D721Med (cell line): ENCODE measurements at regions not wholly inside any gene's neighbourhood (a gene's known extent, or its start where the extent isn't known, plus 50 kb on each side); places are given as distances from the start of the nearest gene placed in this dataset.

ENCODE experiments used
- DNase-seq: peaks from one replicate; pipeline ENCODE4 v3.0.0; 2011; ENCODE audit warnings: low spot score; ENCODE audit not compliant: insufficient read length
- FAIRE-seq: peaks from 2 replicates; lab custom pipeline; 2011; peaks lifted over from hg19 to GRCh38; lab: Jason Lieb, UNC
- CTCF ChIP-seq: IDR thresholded peaks from 2 replicates; pipeline ENCODE4 v1.5.1; 2012; ENCODE audit warnings: mild to moderate bottlenecking, control low read depth; ENCODE audit not compliant: insufficient read depth; ENCODE audit errors: missing control alignments

- DNase-seq (no peak), FAIRE-seq (no peak)
- no peak for TF ChIP-seq CTCF
Observed at GRCh38 chr13:74931698-74932433, 550.1 kb downstream of the TBC1D4 start.

DNA sequence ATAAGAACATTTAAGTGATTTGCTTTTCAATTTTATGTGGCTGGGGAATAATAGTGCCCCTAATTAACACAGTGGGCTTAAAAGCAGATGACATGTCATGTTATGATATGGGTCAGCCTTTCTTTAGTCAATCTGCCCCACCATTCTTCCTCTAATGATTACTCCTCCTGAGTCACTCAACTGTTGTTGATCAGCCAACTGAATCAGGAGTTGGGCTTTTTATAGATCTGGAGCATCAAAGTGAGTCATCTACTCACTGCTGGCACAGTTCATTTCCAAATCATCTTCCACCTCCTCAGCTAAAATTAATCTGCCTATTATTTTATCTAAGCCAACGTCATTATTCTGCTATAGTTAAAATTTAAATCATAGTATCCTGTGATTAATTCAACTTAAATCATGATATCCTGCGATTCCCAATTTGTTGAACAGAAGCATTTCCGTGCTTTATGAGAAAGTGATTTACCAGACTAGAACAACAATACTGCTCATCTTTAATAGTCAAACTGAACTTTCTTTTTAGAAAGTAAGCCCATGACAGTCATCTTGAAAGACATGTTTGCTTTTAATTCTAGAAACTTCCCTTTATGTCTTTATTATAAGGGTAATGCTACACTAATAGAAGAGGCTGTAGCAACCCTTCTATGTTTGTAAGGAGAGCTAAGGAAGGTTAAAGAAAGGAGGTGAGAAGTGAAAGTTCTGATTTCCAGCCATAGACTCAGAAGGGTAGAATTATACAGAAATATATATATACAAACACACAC lies 551.4 kb downstream of the TBC1D4 start:
- FAIRE-seq (no peak), DNase-seq (no peak)
- TF ChIP-seq CTCF = no peak

DNA sequence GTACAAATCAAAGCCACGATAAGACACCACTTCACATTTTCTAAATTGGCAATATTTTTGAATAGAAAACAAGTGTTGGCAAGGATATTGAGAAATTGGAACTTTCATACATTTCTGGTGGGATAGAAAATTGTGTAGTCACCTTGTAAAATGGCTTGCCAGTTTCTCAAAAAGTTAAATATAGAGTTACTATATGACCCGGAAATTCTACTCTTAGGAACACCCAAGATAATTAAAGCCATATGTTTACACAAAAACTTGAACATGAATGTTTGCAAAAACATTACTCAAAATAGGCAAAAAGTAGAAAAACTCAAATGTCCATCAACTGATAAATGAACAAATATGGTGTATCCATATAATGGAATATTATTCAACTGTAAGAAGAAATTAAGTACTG lies 552.5 kb downstream of the TBC1D4 start:
- FAIRE-seq (no peak), DNase-seq (no peak)
- no peak for TF ChIP-seq CTCF

DNA sequence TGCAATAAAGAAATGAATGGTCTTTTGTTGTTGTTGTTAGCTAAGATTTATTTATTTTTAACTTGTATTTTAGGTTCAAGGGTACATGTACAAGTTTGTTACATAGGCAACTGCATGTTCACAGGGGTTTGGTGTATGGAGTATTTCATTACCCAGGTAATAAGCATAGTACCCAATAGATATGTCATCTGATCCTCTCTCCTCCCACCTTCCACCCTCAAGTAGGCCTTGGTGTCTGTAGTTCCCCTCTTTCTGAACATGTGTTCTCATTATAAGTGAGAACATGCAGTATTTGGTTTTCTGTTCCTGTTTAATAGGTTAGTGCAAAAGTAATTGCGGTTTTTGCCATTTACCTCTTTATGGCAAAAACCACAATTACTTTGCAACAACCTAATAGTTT lies 554.1 kb downstream of the TBC1D4 start:
- TF ChIP-seq CTCF = no peak
- FAIRE-seq (no peak), DNase-seq (no peak)

DNA sequence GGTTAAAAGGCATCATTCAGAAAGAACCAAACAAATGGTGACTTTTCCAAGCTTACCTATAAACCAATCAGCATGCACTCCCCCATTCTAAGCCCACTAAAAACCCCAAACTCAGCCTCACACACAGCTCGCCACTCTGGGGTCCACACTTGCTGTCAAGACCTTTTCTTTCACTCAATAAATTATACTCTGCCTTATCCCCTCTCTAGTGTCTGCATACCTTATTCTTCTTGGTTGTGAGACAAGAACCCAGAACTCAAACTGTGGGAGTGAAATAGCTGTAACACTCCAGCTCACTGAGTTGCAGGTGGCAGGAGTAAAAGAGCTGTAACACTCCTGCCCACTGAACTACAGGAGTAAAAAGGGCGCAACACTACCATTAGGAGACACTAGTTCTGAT lies 559.0 kb downstream of the TBC1D4 start:
- FAIRE-seq (no peak), DNase-seq (no peak)
- TF ChIP-seq CTCF = no peak

DNA sequence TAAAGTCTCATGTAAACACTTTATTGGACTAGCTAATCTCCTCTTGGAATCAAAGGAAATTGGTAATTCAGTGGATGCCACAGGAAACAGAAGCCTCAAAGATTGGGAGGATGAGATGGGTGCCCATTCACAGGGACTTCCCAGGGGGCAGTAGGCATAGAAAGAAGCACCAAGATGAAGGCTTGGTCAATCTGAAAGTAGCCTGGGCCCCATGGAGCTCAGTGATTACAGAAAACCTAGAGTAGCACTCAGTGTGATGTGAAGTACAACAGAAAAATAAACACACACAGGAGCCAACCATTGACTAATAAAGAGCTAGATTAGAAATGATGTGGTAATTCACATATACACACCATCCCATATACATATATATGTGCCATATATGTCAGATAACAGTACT lies 560.6 kb downstream of the TBC1D4 start:
- no peak for DNase-seq
- TF ChIP-seq CTCF = no peak
- FAIRE-seq = no peak

GRCh38 chr13:74920920-74921319 lies 561.0 kb downstream of the TBC1D4 start:
- TF ChIP-seq CTCF = no peak
- no peak for FAIRE-seq
- no peak for DNase-seq
